PC-9 (cell line): ENCODE measurements at regions not wholly inside any gene's neighbourhood (a gene's known extent, or its start where the extent isn't known, plus 50 kb on each side); places are given as distances from the start of the nearest gene placed in this dataset.
"Not testable (repeated sequence)": the region's sequence is repeated elsewhere in the genome, so short reads cannot be mapped to it uniquely, and the experiment has no call there.

Experiments
- BruUV-seq: library from RNA; stranded (reverse); fragments of 400-500 nt; replicated peaks from 2 replicates; lab custom pipeline; 2021; lab: Mats Ljungman, UMichigan
- CTCF ChIA-PET: fragments of 300-600 bp; sonication (Branson Sonifier 250); formaldehyde crosslinking; loops from one replicate; lab custom pipeline; 2022; ENCODE audit warnings: antibody characterized with exemption; lab: Charles Lee
- POLR2A ChIA-PET: fragments of 300-600 bp; sonication (Branson Sonifier 250); formaldehyde crosslinking; loops from one replicate; lab custom pipeline; 2022; ENCODE audit warnings: antibody characterized with exemption; ENCODE audit not compliant: unreplicated experiment; lab: Charles Lee
- DNase-seq, 2 experiments: peaks; one replicate each; pipeline versions ENCODE4 v3.0.0 to v3.0.0-alpha.2; 2015 to 2022; ENCODE audit warnings: mixed read lengths in 1 of 2
- H2AFZ ChIP-seq: fragments of 200-600 bp; sonication (generic); 2 replicates; pipeline ENCODE4 v1.8.1; 2017; ENCODE audit warnings: antibody characterized with exemption
- H3F3A ChIP-seq: fragments of 200-600 bp; sonication (generic); 2 replicates; pipeline ENCODE4 v1.8.1; 2017; ENCODE audit warnings: antibody characterized with exemption, mild to moderate bottlenecking, low read depth; ENCODE audit not compliant: insufficient read depth
- H3K27ac ChIP-seq: fragments of 200-600 bp; sonication (generic); 2 replicates; pipeline ENCODE4 v1.6.1; 2016; ENCODE audit warnings: mixed run types
- H3K27me3 ChIP-seq: fragments of 200-600 bp; sonication (generic); 2 replicates; pipeline ENCODE4 v1.6.1; 2016; ENCODE audit warnings: low read depth, mixed run types; ENCODE audit not compliant: insufficient read depth
- H3K36me3 ChIP-seq: fragments of 200-600 bp; sonication (generic); 2 replicates; pipeline ENCODE4 v1.6.1; 2016; ENCODE audit warnings: low read depth, mixed run types
- H3K4me1 ChIP-seq: fragments of 200-600 bp; sonication (generic); replicated peaks from 2 replicates; pipeline ENCODE4 v1.6.1; 2016; ENCODE audit warnings: mixed run types; ENCODE audit not compliant: insufficient read depth
- H3K4me2 ChIP-seq: fragments of 200-600 bp; sonication (generic); 2 replicates; pipeline ENCODE4 v1.6.1; 2017; ENCODE audit warnings: mixed run types
- H3K4me3 ChIP-seq: fragments of 200-600 bp; sonication (generic); 2 replicates; pipeline ENCODE4 v1.6.1; 2016; ENCODE audit warnings: mixed run types
- H3K79me2 ChIP-seq: fragments of 200-600 bp; sonication (generic); 2 replicates; pipeline ENCODE4 v1.6.1; 2017; ENCODE audit warnings: low read depth, mixed run types
- H3K9me2 ChIP-seq: fragments of 200-600 bp; sonication (generic); 2 replicates; pipeline ENCODE4 v1.8.1; 2017; ENCODE audit warnings: mild to moderate bottlenecking; ENCODE audit not compliant: insufficient read depth
- H3K9me3 ChIP-seq: fragments of 200-600 bp; sonication (generic); 2 replicates; pipeline ENCODE4 v1.8.1; 2016; ENCODE audit warnings: low read depth; ENCODE audit not compliant: insufficient read depth
- H4K20me1 ChIP-seq: fragments of 200-600 bp; sonication (generic); 2 replicates; pipeline ENCODE4 v1.8.1; 2017; ENCODE audit not compliant: insufficient read depth
- EZH2 ChIP-seq: fragments of 200-600 bp; sonication (generic); IDR thresholded peaks from 2 replicates; pipeline ENCODE4 v1.8.0; 2017; ENCODE audit warnings: antibody characterized with exemption, low read depth
- intact Hi-C: fragments of 100-400 bp; cut with micrococcal nuclease; formaldehyde crosslinking; loops from one replicate; pipeline ENCODE4 v1.10.0; 2022; ENCODE audit not compliant: unreplicated experiment
- TF ChIP-seq, protein P1 (sequence below): fragments of 200-600 bp; sonication (generic); conservative IDR thresholded peaks from 2 replicates; pipeline ENCODE4 v1.6.1; 2017; ENCODE audit warnings: mixed run types, antibody characterized with exemption, mild to moderate bottlenecking, moderate library complexity

DNA sequence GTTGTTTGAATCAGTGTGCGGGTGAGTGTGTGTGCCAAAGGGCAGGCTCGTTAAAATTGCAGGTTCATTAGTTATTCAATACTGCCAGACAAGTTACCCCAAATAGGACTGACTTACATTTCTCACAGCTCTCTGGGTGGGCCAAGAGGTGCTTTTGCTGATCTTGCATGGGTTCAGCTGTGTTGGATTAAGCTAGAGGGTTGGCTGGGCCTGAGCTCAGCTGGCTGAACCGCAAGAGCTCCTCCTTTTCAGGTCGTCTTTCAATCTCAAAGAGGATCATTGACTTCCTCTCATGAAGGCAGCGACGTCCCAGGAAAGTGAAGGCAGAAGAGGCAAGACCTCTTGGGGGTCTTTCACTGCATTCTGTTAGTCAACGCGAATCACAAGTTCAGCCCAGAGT is 343.3 kb upstream of the FRG1 start:
- H3K4me2 ChIP-seq, result no peak overlapping the region
- no peak for DNase-seq

DNA sequence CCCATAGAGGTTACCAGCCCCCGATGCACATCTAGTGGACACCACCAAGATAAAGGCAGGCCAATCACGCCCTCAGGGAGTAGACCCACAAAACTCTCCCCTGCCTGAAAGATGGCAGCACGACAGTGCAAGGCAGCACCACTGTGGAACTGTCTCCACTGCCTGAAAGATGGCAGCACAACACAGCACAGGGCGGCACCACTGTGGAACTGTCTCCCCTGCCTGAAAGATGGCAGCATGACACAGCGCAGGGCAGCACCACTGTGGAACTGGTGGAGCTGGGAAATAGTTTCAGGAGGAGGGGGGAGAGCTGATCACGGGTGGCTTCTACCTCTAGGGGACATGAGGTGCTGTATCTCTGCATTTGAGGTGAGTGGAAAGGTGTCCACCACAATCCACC is 340.4 kb upstream of the FRG1 start:
- intact Hi-C loops, result no loop called here
- no peaks in the 10 kb centered on the region for H4K20me1 ChIP-seq
- BruUV-seq, result no TSS peak

More for the DNA sequence above, 343.3 kb upstream of the FRG1 start:
- BruUV-seq, result no TSS peak
- CTCF ChIA-PET, result no interaction called here
- H2AFZ ChIP-seq, result no peak overlapping the region
- intact Hi-C loops, result no loop called here
- POLR2A ChIA-PET, result no interaction called here
- no peak overlapping the region for H3K4me3 ChIP-seq
- no peaks in the 10 kb centered on the region for H3F3A ChIP-seq
- no peak overlapping the region for H3K27ac ChIP-seq
- H4K20me1 ChIP-seq, result no peaks in the 10 kb centered on the region
- no peaks in the 10 kb centered on the region for H3K9me3 ChIP-seq
- H3K9me2 ChIP-seq, result no peaks in the 10 kb centered on the region
- H3K4me1 ChIP-seq, result no peaks in the 10 kb centered on the region
- no peak for TF ChIP-seq EZH2
- TF ChIP-seq, protein P1, sequence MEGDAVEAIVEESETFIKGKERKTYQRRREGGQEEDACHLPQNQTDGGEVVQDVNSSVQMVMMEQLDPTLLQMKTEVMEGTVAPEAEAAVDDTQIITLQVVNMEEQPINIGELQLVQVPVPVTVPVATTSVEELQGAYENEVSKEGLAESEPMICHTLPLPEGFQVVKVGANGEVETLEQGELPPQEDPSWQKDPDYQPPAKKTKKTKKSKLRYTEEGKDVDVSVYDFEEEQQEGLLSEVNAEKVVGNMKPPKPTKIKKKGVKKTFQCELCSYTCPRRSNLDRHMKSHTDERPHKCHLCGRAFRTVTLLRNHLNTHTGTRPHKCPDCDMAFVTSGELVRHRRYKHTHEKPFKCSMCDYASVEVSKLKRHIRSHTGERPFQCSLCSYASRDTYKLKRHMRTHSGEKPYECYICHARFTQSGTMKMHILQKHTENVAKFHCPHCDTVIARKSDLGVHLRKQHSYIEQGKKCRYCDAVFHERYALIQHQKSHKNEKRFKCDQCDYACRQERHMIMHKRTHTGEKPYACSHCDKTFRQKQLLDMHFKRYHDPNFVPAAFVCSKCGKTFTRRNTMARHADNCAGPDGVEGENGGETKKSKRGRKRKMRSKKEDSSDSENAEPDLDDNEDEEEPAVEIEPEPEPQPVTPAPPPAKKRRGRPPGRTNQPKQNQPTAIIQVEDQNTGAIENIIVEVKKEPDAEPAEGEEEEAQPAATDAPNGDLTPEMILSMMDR, result no peak
- no peaks in the 10 kb centered on the region for H3K79me2 ChIP-seq
- H3K36me3 ChIP-seq, result no peaks in the 10 kb centered on the region
- H3K27me3 ChIP-seq, result no peaks in the 10 kb centered on the region

DNA sequence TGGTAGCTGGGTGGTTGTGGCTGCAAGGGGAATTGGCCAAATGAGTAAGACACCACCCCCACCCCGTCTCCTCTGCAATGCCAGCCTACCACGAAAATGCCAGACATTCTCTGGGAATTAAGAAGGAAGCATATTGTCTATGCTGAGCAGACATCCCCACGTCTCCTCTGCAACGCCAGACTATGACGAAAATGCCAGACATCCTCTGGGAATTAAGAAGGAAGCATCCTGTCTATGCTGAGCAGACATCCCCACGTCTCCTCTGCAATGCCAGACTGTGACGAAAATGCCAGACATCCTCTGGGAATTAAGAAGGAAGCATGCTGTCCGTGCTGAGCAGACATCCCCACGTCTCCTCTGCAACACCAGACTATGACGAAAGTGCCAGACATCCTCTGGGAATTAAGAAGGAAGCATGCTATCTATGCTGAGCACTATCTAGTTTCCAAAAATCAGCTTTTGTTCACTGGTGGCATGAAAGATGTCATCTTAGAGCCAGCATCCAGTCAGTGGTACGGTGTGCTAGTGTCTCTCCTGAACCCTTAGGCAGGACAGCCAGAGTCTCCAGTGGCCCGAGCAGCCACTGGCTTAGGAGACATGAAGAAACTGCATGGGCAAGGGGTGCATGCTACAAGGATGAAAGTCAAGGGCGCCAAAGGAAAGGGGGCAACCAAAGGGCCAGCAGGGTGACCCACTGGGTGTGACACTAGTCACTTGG is 339.8 kb upstream of the FRG1 start:
- Histone ChIP-seq H3K4me3 (no peak overlapping the region), H3K27me3 (no peaks in the 10 kb centered on the region), H3F3A (no peaks in the 10 kb centered on the region), H3K4me1 (no peaks in the 10 kb centered on the region), H3K4me2 (no peak overlapping the region), H3K36me3 (no peaks in the 10 kb centered on the region), H4K20me1 (no peaks in the 10 kb centered on the region), H3K9me3 (no peaks in the 10 kb centered on the region), H2AFZ (no peak overlapping the region), H3K27ac (no peak overlapping the region), H3K9me2 (no peaks in the 10 kb centered on the region), H3K79me2 (no peaks in the 10 kb centered on the region)
- no peak for TF ChIP-seq EZH2
- TF ChIP-seq, protein P1, result no peak
- DNase-seq, result no peak
- intact Hi-C loops, result no loop called here
- ChIA-PET POLR2A (no interaction called here), CTCF (no interaction called here)
- no TSS peak for BruUV-seq

More for the DNA sequence above, 340.4 kb upstream of the FRG1 start:
- POLR2A ChIA-PET, result no interaction called here
- H3K9me3 ChIP-seq, result no peaks in the 10 kb centered on the region
- no peaks in the 10 kb centered on the region for H3K27me3 ChIP-seq
- H3K36me3 ChIP-seq, result no peaks in the 10 kb centered on the region
- H3K9me2 ChIP-seq, result no peaks in the 10 kb centered on the region
- H3K79me2 ChIP-seq, result no peaks in the 10 kb centered on the region
- CTCF ChIA-PET, result no interaction called here
- no peak overlapping the region for H3K27ac ChIP-seq
- no peak for DNase-seq
- no peak overlapping the region for H3K4me3 ChIP-seq
- no peaks in the 10 kb centered on the region for H3F3A ChIP-seq
- no peak for TF ChIP-seq EZH2
- TF ChIP-seq, protein P1, result no peak
- H3K4me1 ChIP-seq, result no peaks in the 10 kb centered on the region
- H2AFZ ChIP-seq, result no peak overlapping the region
- no peak overlapping the region for H3K4me2 ChIP-seq

DNA sequence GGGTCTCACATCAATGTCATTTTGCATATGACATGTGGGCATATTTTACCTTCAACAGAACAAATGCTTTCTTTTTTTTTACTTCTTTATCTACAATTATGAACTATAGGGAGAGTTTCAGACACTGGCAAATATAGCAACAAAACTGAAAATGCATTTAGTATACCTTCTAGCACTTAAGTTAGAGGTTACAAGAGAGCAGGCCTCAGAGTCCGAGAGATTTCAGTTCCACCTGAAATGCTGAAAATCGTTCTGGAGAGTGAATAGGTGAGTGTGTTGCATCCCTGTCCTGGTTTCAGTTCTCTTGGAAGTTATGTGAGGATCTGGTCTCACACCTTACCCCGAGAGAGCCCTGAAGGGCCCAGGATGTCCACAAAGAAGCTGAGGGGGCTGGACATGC is 337.8 kb upstream of the FRG1 start:
- CTCF ChIA-PET, POLR2A ChIA-PET, H3F3A ChIP-seq, H3K27me3 ChIP-seq, intact Hi-C loops, DNase-seq, BruUV-seq, H3K27ac ChIP-seq, H3K4me3 ChIP-seq, H3K79me2 ChIP-seq, H3K9me3 ChIP-seq, H3K4me1 ChIP-seq, H2AFZ ChIP-seq, H3K9me2 ChIP-seq, H3K4me2 ChIP-seq, H4K20me1 ChIP-seq, H3K36me3 ChIP-seq: not testable (repeated sequence)

DNA sequence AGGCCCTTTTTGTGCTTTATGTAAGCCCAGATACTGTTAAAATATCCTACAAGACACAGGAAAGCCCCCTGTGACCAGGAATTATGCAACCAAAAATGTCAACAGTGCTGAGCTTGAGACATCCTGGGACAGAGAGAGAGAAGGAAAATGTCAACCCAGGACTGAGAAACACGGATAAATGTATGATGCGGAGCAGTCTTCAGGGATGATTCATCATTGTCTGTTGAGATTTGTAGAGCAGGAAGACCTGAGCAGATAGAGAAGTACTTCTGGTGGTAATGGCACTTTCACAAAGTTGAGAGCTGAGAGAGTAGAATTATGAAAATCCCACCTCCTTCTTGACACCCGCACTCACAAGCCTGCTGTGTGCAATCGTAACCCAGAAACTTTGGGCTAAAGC is 330.1 kb upstream of the FRG1 start:
- H3K4me2 ChIP-seq, H3K79me2 ChIP-seq, CTCF ChIA-PET, POLR2A ChIA-PET, H3K27ac ChIP-seq, H3K27me3 ChIP-seq, intact Hi-C loops, H3K4me1 ChIP-seq, H3K9me3 ChIP-seq, DNase-seq, H3K36me3 ChIP-seq, H3K9me2 ChIP-seq, H3F3A ChIP-seq, H3K4me3 ChIP-seq, H2AFZ ChIP-seq, BruUV-seq, H4K20me1 ChIP-seq: not testable (repeated sequence)
